KMS-11 (cell line): ENCODE measurements at regions not wholly inside any gene's neighbourhood (a gene's known extent, or its start where the extent isn't known, plus 50 kb on each side); places are given as distances from the start of the nearest gene placed in this dataset.
"Not testable (repeated sequence)": the region's sequence is repeated elsewhere in the genome, so short reads cannot be mapped to it uniquely, and the experiment has no call there.

ENCODE experiments used
- H2AFZ ChIP-seq: fragments of 200-600 bp; sonication (generic); 2 replicates; pipeline ENCODE4 v1.6.1; 2016; ENCODE audit warnings: antibody characterized with exemption, mixed run types, low read depth
- H3K27ac ChIP-seq: fragments of 200-600 bp; sonication (generic); 2 replicates; pipeline ENCODE4 v1.6.1; 2016; ENCODE audit warnings: mild to moderate bottlenecking, mixed run types
- H3K27me3 ChIP-seq: fragments of 200-600 bp; sonication (generic); 2 replicates; pipeline ENCODE4 v1.6.1; 2017; ENCODE audit warnings: mild to moderate bottlenecking, low read depth, mixed run types, moderate library complexity; ENCODE audit not compliant: insufficient read depth
- H3K36me3 ChIP-seq: fragments of 200-600 bp; sonication (generic); 2 replicates; pipeline ENCODE4 v1.6.1; 2017; ENCODE audit warnings: mild to moderate bottlenecking, mixed run types; ENCODE audit not compliant: insufficient read depth
- H3K4me1 ChIP-seq: fragments of 200-600 bp; sonication (generic); 2 replicates; pipeline ENCODE4 v1.6.1; 2016; ENCODE audit warnings: mild to moderate bottlenecking, low read depth, mixed run types; ENCODE audit not compliant: poor library complexity, severe bottlenecking
- H3K4me2 ChIP-seq: fragments of 200-600 bp; sonication (generic); 2 replicates; pipeline ENCODE4 v1.7.0; 2016; ENCODE audit warnings: mild to moderate bottlenecking, mixed run types
- H3K4me3 ChIP-seq: fragments of 200-600 bp; sonication (generic); IDR thresholded peaks from 2 replicates; pipeline ENCODE4 v1.6.1; 2017; ENCODE audit warnings: low read depth, low read length, mixed read lengths; ENCODE audit not compliant: insufficient read depth
- H3K79me2 ChIP-seq: fragments of 200-600 bp; sonication (generic); 2 replicates; pipeline ENCODE4 v1.6.1; 2016; ENCODE audit warnings: low read depth, mixed run types; ENCODE audit not compliant: insufficient read depth
- H3K9ac ChIP-seq: fragments of 200-600 bp; sonication (generic); 2 replicates; pipeline ENCODE4 v1.6.1; 2016; ENCODE audit warnings: mild to moderate bottlenecking, mixed run types
- H4K20me1 ChIP-seq: fragments of 200-600 bp; sonication (generic); 2 replicates; pipeline ENCODE4 v1.6.1; 2016; ENCODE audit warnings: mild to moderate bottlenecking, mixed run types; ENCODE audit not compliant: insufficient read depth
- CTCF ChIP-seq: fragments of 200-600 bp; sonication (generic); conservative IDR thresholded peaks from 2 replicates; pipeline ENCODE4 v1.6.1; 2017; ENCODE audit warnings: low read depth, mild to moderate bottlenecking, antibody characterized with exemption, low read length, moderate library complexity, mixed read lengths

GRCh38 chr11:109704432-109704831 is 282.4 kb downstream of the C11orf87 start:
- H3K36me3 ChIP-seq, result no peaks in the 10 kb centered on the region
- H3K79me2 ChIP-seq, result no peaks in the 10 kb centered on the region
- H3K4me2 ChIP-seq, result no peak overlapping the region
- H3K4me1 ChIP-seq, result no peaks in the 10 kb centered on the region
- H3K27me3 ChIP-seq, result no peaks in the 10 kb centered on the region
- no peak overlapping the region for H3K9ac ChIP-seq
- H3K27ac ChIP-seq, result no peak overlapping the region
- no peaks in the 10 kb centered on the region for H4K20me1 ChIP-seq
- no peak overlapping the region for H3K4me3 ChIP-seq
- H2AFZ ChIP-seq, result no peak overlapping the region
- TF ChIP-seq CTCF, result no peak

GRCh38 chr11:109706945-109707344 is 285.0 kb downstream of the C11orf87 start:
- Histone ChIP-seq H3K27me3 (no peaks in the 10 kb centered on the region), H3K79me2 (no peaks in the 10 kb centered on the region), H2AFZ (no peak overlapping the region), H3K4me3 (no peak overlapping the region), H3K36me3 (no peaks in the 10 kb centered on the region), H3K4me1 (no peaks in the 10 kb centered on the region), H3K4me2 (no peak overlapping the region), H4K20me1 (no peaks in the 10 kb centered on the region), H3K27ac (no peak overlapping the region), H3K9ac (no peak overlapping the region)
- TF ChIP-seq CTCF, result no peak

- Histone ChIP-seq H2AFZ (no peak overlapping the region), H3K27ac (no peak overlapping the region), H3K4me3 (no peak overlapping the region), H3K27me3 (no peaks in the 10 kb centered on the region), H3K9ac (no peak overlapping the region), H3K79me2 (no peaks in the 10 kb centered on the region), H3K4me2 (no peak overlapping the region), H3K4me1 (no peaks in the 10 kb centered on the region), H3K36me3 (no peaks in the 10 kb centered on the region), H4K20me1 (no peaks in the 10 kb centered on the region)
- no peak for TF ChIP-seq CTCF
These were observed 285.4 kb downstream of the C11orf87 start for GRCh38 chr11:109707411-109707810.

- Histone ChIP-seq H3K79me2 (no peaks in the 10 kb centered on the region), H3K27me3 (no peaks in the 10 kb centered on the region), H3K4me2 (no peak overlapping the region), H3K9ac (no peak overlapping the region), H3K36me3 (no peaks in the 10 kb centered on the region), H3K27ac (no peak overlapping the region), H3K4me3 (no peak overlapping the region), H3K4me1 (no peaks in the 10 kb centered on the region), H2AFZ (no peak overlapping the region), H4K20me1 (no peaks in the 10 kb centered on the region)
- TF ChIP-seq CTCF, result no peak
These were observed 286.2 kb downstream of the C11orf87 start for GRCh38 chr11:109708184-109708583.

GRCh38 chr11:109714444-109714843 is 292.5 kb downstream of the C11orf87 start:
- H3K4me3 ChIP-seq, H3K27ac ChIP-seq, H3K9ac ChIP-seq, H3K79me2 ChIP-seq, H3K36me3 ChIP-seq, H3K4me1 ChIP-seq, H2AFZ ChIP-seq, H3K27me3 ChIP-seq, H4K20me1 ChIP-seq, H3K4me2 ChIP-seq: not testable (repeated sequence)

- H3K4me2 ChIP-seq, H4K20me1 ChIP-seq, H3K27me3 ChIP-seq, H2AFZ ChIP-seq, H3K36me3 ChIP-seq, H3K9ac ChIP-seq, H3K27ac ChIP-seq, H3K4me3 ChIP-seq, H3K4me1 ChIP-seq, H3K79me2 ChIP-seq: not testable (repeated sequence)
These were observed 293.4 kb downstream of the C11orf87 start for GRCh38 chr11:109715424-109715823.
